Amniotic epithelial cell (primary cell): ENCODE measurements at regions not wholly inside any gene's neighbourhood (a gene's known extent, or its start where the extent isn't known, plus 50 kb on each side); places are given as distances from the start of the nearest gene placed in this dataset.

Experiments
- DNase-seq: peaks from one replicate; pipeline ENCODE4 v3.0.0-alpha.2; 2010; ENCODE audit warnings: low read depth

GRCh38 chr9:134227451-134228411, 63.4 kb upstream of the RNU6ATAC start:
- DNase-seq: no peak

DNA sequence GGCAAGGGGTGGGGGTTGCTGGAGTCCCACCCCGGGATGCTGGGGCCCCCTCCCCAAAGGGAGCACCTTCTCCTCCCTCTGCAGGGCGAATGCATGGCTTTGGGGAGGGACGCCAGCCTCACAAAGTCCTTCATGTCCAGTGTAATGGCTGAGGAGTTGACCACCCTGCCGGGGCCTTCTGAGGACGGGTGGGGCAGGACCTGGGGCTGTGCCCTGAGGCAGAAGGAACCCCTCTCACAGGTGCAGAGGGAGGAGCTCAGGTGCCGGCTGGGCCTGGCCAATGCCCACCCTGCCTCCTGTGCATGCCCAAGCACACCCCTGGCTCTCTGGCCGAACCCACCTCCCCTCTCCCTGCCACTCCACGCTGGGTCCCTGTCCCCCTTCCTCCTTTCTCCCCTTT, 64.3 kb upstream of the RNU6ATAC start:
- no peak for DNase-seq

- DNase-seq: no peak
Measured at GRCh38 chr9:134229466-134230091, 65.2 kb upstream of the RNU6ATAC start.

DNA sequence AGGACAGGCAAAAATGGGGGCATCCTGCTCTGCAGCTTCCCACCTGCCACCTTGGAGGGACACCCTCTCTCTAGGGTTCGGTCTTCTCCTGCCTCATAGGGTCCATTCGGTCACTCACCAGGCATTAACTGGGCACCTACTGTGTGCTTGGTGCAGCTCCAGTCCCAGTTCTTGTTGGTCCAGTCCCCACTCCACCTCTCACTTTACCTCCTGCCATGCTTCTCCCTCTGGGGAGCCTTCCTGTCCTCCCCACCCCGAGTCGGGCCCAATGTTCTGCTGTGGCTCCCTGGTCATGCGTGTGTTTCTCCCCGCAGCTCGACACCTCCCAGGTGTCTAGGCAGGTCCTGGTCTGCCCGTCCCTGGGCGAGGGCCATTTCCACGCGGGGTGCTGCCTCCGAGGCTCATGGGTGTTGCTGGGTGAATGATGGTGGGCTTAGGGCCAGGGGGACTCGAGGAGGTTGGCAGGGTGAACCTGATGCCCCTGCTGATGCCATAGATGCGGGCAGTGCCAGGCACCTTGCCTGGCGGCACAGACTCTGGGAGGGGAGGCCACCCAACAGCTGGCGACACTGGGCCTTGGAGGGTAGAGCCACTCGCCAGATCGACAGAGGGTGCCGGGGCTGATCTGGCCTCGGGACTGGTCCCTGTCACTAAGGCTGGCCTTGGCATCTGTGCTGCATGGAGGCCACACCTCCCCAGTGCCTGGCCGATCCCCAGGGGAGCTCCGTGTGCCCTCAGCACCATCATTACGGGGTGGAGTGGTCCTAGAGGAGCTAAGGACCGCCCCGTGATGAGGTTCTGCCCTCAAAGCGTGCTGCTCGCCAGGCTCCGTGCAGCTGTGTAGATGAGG, 66.0 kb upstream of the RNU6ATAC start:
- DNase-seq: no peak

- DNase-seq: no peak
Measured at GRCh38 chr9:134230942-134231325, 66.6 kb upstream of the RNU6ATAC start.

DNA sequence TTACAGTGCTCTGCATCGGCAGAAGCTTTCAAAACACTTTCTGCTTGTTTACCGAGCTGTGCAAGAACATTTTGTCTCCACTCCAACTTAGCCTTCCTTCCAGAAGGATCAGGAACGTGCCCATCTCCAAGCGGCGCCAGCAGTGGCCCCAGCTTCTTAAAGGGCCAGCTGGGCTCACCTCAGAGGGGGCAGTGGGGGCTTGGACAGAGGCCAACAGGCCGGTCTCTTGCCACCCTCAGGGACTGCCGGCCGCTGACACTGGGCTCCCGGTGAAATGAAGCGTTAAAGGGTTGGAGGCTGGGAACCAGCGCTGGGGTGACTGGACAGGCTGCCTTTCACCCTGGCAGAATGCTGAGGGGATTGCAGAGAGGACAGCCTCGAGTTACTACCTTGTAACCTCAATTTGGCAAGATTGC, 67.0 kb upstream of the RNU6ATAC start:
- peak; percentile 69 for DNase-seq

GRCh38 chr9:134231767-134232166, 67.4 kb upstream of the RNU6ATAC start:
- no peak for DNase-seq

- DNase-seq: no peak
Measured at GRCh38 chr9:134233022-134233421, 68.7 kb upstream of the RNU6ATAC start.

GRCh38 chr9:134234001-134234660, 69.8 kb upstream of the RNU6ATAC start:
- DNase-seq: no peak

DNA sequence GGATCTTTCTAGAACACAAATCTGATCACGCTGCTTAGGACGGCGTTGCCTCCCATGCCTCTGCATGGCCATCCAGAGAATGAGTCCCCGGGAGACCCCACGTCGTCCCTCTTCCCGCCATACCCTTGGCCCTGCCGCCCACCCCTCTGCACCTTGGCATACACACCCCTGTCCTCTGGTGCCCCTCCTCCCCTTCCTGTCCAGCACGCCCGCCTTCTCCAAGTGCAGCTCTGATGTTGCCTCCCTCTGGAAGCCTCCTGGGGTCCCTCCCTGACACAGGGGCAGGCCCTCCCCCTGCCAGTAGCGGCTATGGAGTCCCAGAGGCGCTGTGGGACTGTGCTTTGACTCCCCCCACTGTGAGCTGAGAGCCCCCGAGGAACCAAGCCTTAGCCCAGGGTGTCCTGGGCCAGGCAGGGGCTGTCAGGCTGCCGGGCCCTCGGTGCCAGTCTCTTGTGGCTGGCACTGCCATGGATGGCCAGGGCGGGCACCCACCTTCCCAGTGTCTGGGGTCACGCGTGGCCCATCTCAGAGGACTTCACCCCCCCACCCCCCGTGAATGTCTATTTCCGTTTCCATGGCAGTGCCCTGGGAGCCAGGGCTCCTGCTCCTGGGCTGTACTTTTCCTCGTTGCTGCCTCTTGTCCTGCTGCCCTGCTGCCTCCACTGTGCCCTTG, 70.5 kb upstream of the RNU6ATAC start:
- no peak for DNase-seq

GRCh38 chr9:134235366-134235765, 71.0 kb upstream of the RNU6ATAC start:
- DNase-seq: no peak

DNA sequence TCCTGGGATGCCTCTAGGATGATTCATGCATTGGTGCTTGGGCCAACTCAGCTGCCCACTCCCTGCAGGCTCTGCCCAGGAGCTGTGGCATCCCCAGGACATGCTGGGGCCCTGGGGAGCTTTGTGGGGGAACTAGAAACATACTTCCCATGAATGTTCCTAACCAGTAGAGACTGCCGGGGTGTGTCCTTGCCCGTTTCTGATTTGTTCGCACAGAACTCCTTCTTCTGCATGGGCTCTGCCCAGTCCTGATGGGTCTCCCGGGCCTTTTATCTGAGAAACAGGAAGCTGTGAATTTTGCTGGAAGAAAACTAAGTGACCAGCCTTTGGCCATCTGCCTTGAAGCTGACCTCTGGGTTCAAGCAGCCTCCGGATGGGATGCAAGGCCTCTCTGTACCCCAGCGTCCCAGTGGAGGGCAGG, 71.6 kb upstream of the RNU6ATAC start:
- peak; percentile 47 for DNase-seq

- no peak for DNase-seq
Measured at GRCh38 chr9:134236935-134237629, 72.7 kb upstream of the RNU6ATAC start.

GRCh38 chr9:134237630-134238265, 73.4 kb upstream of the RNU6ATAC start:
- DNase-seq: no peak

DNA sequence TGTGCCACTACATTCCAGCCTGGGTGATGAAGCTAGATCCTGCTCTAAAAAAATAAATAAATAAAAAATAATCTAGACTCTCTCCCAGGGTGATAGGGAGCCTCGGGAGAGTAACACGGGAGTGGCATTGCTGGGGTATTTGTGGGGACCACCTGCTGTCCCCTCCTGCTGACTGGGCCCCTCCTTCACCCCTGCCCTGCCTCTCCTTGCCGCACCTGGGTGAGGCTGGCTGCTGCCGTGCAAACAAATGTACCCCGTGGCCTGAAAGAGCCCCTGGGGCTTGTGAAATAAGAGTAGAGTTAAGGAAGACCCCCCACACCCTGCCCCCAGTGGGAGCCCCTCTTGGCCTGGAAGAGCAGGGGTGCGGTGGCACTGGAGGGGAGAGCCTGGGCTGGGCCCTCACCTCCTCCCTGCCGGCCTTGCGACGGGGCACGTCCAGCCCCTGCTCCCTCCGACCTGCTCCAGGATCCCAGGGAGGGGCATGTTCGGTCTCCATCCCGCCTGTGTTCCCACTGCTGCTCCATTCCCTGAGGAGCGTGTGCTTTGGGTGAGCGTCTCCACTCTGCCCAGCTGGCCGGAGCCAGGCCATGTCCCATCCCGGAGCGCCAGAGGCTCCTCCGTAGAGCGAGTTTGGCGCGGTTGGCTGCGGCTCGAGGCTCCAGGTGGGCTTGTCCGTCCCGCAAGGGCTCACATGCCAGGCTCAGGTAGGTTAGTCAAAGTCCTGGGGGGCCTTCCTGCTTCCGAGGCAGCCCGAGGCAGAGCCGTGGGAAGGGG, 75.0 kb upstream of the RNU6ATAC start:
- no peak for DNase-seq

GRCh38 chr9:134239939-134240338, 75.6 kb upstream of the RNU6ATAC start:
- no peak for DNase-seq

DNA sequence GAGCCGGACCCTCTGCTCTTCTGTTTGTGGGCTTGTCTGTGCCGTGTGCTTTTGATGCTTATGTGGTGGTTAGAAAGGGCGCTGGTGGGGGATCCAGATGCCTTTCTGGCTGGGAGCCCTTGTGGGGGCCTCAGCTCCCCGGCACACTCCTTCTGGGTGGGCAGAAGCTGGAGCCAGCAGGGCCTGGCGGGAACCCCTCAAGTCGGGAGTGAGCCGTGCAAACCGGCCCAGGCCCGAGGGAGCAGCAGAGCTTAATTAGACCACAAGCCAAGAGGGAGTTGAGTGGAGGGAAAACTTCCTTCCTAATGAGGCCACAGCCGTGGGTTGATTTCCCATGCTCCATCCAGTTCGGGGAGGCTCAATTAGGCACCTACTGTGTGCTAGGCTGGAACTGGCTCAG, 76.0 kb upstream of the RNU6ATAC start:
- DNase-seq: no peak

GRCh38 chr9:134242706-134243105, 78.3 kb upstream of the RNU6ATAC start:
- DNase-seq: no peak

DNA sequence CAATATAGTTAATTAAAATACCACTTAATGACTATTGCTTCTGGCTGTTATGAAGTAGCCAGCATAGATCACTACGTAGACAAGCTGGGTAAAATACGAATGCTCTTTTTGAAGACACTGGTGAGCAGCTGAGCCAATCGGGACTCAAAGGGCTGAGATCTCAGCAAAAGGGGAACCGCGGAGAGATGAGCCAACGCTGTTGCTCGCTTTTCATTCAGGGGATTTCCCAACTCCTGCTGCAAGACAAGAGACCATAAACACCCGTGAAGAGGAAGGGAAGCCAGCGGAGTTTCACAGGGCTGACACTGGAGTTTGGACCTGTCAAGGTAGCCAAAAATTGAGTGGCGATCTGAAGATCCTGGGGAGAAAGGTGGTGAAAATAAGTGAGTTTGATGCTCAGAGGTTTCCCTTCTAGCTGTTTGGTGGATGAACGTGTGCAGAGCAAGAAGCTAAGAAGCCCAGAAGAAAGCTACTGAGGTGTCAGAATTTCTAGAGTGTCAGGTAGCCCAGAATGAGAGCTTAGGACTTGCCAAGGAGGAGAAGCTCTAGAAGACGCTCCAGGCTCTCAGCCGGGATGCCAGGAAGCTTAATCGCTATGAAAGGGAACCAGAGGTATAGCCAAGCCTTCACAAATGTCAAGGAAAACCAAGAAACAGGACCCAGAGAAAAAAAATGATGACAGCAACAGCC, 79.6 kb upstream of the RNU6ATAC start:
- DNase-seq: peak; percentile 41
